Testis (tissue), 2 donors: ENCODE measurements at regions not wholly inside any gene's neighbourhood (a gene's known extent, or its start where the extent isn't known, plus 50 kb on each side); places are given as distances from the start of the nearest gene placed in this dataset.

Experiments
- DNase-seq: peaks from one replicate; pipeline ENCODE4 v3.0.0-alpha.2; 2019
- H3K27ac ChIP-seq, 2 donors: fragments of 200-600 bp; sonication (generic); one replicate each; pipeline ENCODE4 v1.5.1; 2019
- H3K27me3 ChIP-seq: fragments of 200-600 bp; sonication (generic); one replicate; pipeline ENCODE4 v1.5.1; 2019
- H3K36me3 ChIP-seq: fragments of 200-600 bp; sonication (generic); one replicate; pipeline ENCODE4 v1.5.1; 2017; ENCODE audit warnings: low read depth; ENCODE audit errors: missing control alignments
- H3K4me1 ChIP-seq: fragments of 200-600 bp; sonication (generic); one replicate; pipeline ENCODE4 v1.5.1; 2019
- H3K4me3 ChIP-seq, 2 donors: fragments of 200-600 bp; sonication (generic); one replicate each; pipeline ENCODE4 v1.5.1; 2017 to 2019
- H3K9me3 ChIP-seq: fragments of 200-600 bp; sonication (generic); one replicate; pipeline ENCODE4 v1.5.1; 2017
- CTCF ChIP-seq, 3 experiments: fragments of 450-650 bp in 2 of 3; fragments of 200-600 bp in 1 of 3; sonication (generic) in 1 of 3; IDR thresholded peaks; one replicate each; pipeline ENCODE4 v1.5.1; 2016 to 2019; ENCODE audit warnings: antibody characterized with exemption in 3 of 3, mild to moderate bottlenecking in 2 of 3, moderate library complexity in 1 of 3
- POLR2A ChIP-seq: fragments of 450-650 bp; IDR thresholded peaks from one replicate; pipeline ENCODE4 v1.6.1; 2017; ENCODE audit warnings: antibody characterized with exemption, mild to moderate bottlenecking, moderate library complexity
- WGBS, 2 donors: methylation state at CpG; one replicate each; pipeline ENCODE4 v1.1.5; 2018; 5-methylcytosine and 5-hydroxymethylcytosine counted together
- intact Hi-C: fragments of 100-400 bp; cut with DNase I; formaldehyde crosslinking; loops from one replicate; pipeline ENCODE4 v1.15.1; 2023; ENCODE audit warnings: low total_unique reads

- no peak overlapping the region for H3K4me3 ChIP-seq
- WGBS, 2 donors = 74 to 76% methylated on average over 5 of the region's 5 CpGs
Measured at GRCh38 chr6:66838764-66839163, 1131.7 kb upstream of the EYS start.

GRCh38 chr6:66825539-66825938 lies 1118.5 kb upstream of the EYS start:
- Histone ChIP-seq H3K27ac (no peak overlapping the region), H3K4me3 (no peak overlapping the region), H3K4me1 (no peaks in the 10 kb centered on the region), H3K9me3 (no peaks in the 10 kb centered on the region), H3K27me3 (no peaks in the 10 kb centered on the region), H3K36me3 (no peaks in the 10 kb centered on the region)
- intact Hi-C loops = no loop called here
- WGBS, 2 donors = 85 to 86% methylated on average over 3 of the region's 3 CpGs
- no peak for TF ChIP-seq CTCF (IDR thresholded peaks at IDR 0.05)
- no peak for TF ChIP-seq POLR2A
- DNase-seq = no peak

More at GRCh38 chr6:66838764-66839163, 1131.7 kb upstream of the EYS start:
- TF ChIP-seq CTCF (IDR thresholded peaks at IDR 0.05) = no peak
- no peak for TF ChIP-seq POLR2A
- Histone ChIP-seq H3K27me3 (no peaks in the 10 kb centered on the region), H3K27ac (no peak overlapping the region), H3K4me1 (no peaks in the 10 kb centered on the region), H3K36me3 (no peaks in the 10 kb centered on the region), H3K9me3 (no peaks in the 10 kb centered on the region)
- DNase-seq = no peak
- intact Hi-C loops = no loop called here

DNA sequence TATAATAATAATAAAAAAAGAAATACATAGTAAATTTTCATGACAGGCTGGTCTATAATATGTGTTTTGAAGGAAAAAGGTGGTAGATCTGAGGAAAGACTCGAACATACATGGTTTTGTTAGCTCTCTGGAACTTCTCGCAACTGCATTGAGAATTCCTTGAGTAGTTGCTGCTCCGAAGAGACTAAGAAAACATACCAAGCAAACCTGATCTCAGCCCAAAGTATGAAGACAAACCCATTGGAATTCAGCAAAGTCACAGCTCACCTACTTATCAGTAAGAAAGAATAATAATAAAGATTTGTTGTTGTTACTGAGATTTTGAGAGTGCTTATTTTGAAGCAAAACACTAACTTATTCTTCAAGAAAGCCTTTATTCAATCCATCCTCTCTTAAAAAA lies 1107.1 kb upstream of the EYS start:
- WGBS, 2 donors = 64 to 87% methylated on average over 3 of the region's 3 CpGs
- Histone ChIP-seq H3K27ac (no peak overlapping the region), H3K27me3 (no peaks in the 10 kb centered on the region), H3K4me3 (no peak overlapping the region), H3K36me3 (no peaks in the 10 kb centered on the region), H3K9me3 (no peaks in the 10 kb centered on the region), H3K4me1 (no peaks in the 10 kb centered on the region)
- no peak for DNase-seq
- intact Hi-C loops = no loop called here
- TF ChIP-seq CTCF (IDR thresholded peaks at IDR 0.05) (no peak), POLR2A (no peak)

GRCh38 chr6:66808771-66809170 lies 1101.7 kb upstream of the EYS start:
- H3K4me1 ChIP-seq = no peaks in the 10 kb centered on the region
- TF ChIP-seq CTCF (IDR thresholded peaks at IDR 0.05) = no peak
- TF ChIP-seq POLR2A = no peak
- H3K4me3 ChIP-seq = no peak overlapping the region
- H3K27me3 ChIP-seq = no peaks in the 10 kb centered on the region
- DNase-seq = no peak
- WGBS, 2 donors = 100% methylated on average over 1 of the region's 1 CpG
- intact Hi-C loops = no loop called here
- no peaks in the 10 kb centered on the region for H3K36me3 ChIP-seq
- H3K9me3 ChIP-seq = no peaks in the 10 kb centered on the region
- no peak overlapping the region for H3K27ac ChIP-seq

DNA sequence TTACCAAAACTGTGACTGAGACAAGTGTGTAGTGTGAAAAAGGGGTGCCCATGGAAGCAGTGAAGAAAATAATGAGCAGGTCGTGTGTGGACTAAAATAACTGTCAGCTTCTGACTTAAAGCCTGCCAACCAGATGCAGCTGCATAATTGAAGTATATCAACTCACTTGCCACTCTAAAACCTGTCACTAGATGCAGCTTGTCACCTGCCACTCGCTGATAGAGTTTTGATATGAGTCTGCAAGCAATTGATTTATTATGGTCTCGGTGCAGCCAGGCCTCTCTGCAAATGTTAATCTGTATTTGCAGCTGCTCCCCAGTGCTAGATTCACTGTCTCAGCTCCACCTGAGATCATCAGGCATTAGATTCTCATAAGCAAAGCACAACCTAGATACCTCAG lies 1090.0 kb upstream of the EYS start:
- Histone ChIP-seq H3K4me1 (no peaks in the 10 kb centered on the region), H3K4me3 (no peak overlapping the region), H3K9me3 (no peaks in the 10 kb centered on the region), H3K27ac (no peak overlapping the region), H3K27me3 (no peaks in the 10 kb centered on the region), H3K36me3 (no peaks in the 10 kb centered on the region)
- WGBS, 2 donors = 76 to 80% methylated on average over 3 of the region's 3 CpGs
- TF ChIP-seq POLR2A = no peak
- TF ChIP-seq CTCF (IDR thresholded peaks at IDR 0.05) = no peak
- intact Hi-C loops = no loop called here
- DNase-seq = no peak
